ENCODE measurements at regions not wholly inside any gene's neighbourhood (a gene's known extent, or its start where the extent isn't known, plus 50 kb on each side); places are given as distances from the start of the nearest gene placed in this dataset.

GRCh38 chr10:43965918-43966570 is 317.4 kb upstream of the ZNF32 start:
- DNase-seq: no peak

GRCh38 chr10:43965033-43965917 is 316.6 kb upstream of the ZNF32 start:
- no peak for DNase-seq

- no peak for DNase-seq
Observed at GRCh38 chr10:43964486-43964885, 315.8 kb upstream of the ZNF32 start.

GRCh38 chr10:43963793-43964425 is 315.2 kb upstream of the ZNF32 start:
- DNase-seq: no peak

GRCh38 chr10:43963379-43963778 is 314.7 kb upstream of the ZNF32 start:
- DNase-seq: no peak

- no peak for DNase-seq
Observed at GRCh38 chr10:43962346-43963191, 313.9 kb upstream of the ZNF32 start.

GRCh38 chr10:43961523-43962345 is 313.1 kb upstream of the ZNF32 start:
- no peak for DNase-seq

GRCh38 chr10:43960981-43961380 is 312.3 kb upstream of the ZNF32 start:
- no peak for DNase-seq

GRCh38 chr10:43960477-43960876 is 311.8 kb upstream of the ZNF32 start:
- no peak for DNase-seq

- DNase-seq: no peak
Observed at GRCh38 chr10:43960135-43960415, 311.4 kb upstream of the ZNF32 start.

- no peak for DNase-seq
Observed at GRCh38 chr10:43959364-43960134, 310.9 kb upstream of the ZNF32 start.

- no peak for DNase-seq
Observed at GRCh38 chr10:43958964-43959363, 310.3 kb upstream of the ZNF32 start.

- no peak for DNase-seq
Observed at GRCh38 chr10:43958071-43958432, 309.4 kb upstream of the ZNF32 start.

GRCh38 chr10:43957267-43958070 is 308.8 kb upstream of the ZNF32 start:
- no peak for DNase-seq

GRCh38 chr10:43955978-43956377 is 307.3 kb upstream of the ZNF32 start:
- DNase-seq: no peak

GRCh38 chr10:43955002-43955596 is 306.4 kb upstream of the ZNF32 start:
- no peak for DNase-seq

GRCh38 chr10:43953672-43954071 is 305.0 kb upstream of the ZNF32 start:
- DNase-seq: no peak

GRCh38 chr10:43952760-43953159 is 304.1 kb upstream of the ZNF32 start:
- DNase-seq: no peak

- DNase-seq: no peak
Observed at GRCh38 chr10:43949351-43949750, 300.7 kb upstream of the ZNF32 start.

- DNase-seq: no peak
Observed at GRCh38 chr10:43946445-43946844, 297.8 kb upstream of the ZNF32 start.

Data from cerebellar nuclear complex (tissue), 1 donor.